ENCODE measurements at regions not wholly inside any gene's neighbourhood (a gene's known extent, or its start where the extent isn't known, plus 50 kb on each side); places are given as distances from the start of the nearest gene placed in this dataset.
"Not testable (repeated sequence)": the region's sequence is repeated elsewhere in the genome, so short reads cannot be mapped to it uniquely, and the experiment has no call there.

GRCh38 chr15:38002883-38003477, 68.5 kb downstream of the TMCO5A start:
- no peak for DNase-seq

GRCh38 chr15:38004218-38004861, 69.9 kb downstream of the TMCO5A start:
- no peak for DNase-seq

- DNase-seq: no peak
These were observed 71.7 kb downstream of the TMCO5A start for GRCh38 chr15:38005953-38006808.

GRCh38 chr15:38010395-38010794, 76.0 kb downstream of the TMCO5A start:
- no peak for DNase-seq

DNA sequence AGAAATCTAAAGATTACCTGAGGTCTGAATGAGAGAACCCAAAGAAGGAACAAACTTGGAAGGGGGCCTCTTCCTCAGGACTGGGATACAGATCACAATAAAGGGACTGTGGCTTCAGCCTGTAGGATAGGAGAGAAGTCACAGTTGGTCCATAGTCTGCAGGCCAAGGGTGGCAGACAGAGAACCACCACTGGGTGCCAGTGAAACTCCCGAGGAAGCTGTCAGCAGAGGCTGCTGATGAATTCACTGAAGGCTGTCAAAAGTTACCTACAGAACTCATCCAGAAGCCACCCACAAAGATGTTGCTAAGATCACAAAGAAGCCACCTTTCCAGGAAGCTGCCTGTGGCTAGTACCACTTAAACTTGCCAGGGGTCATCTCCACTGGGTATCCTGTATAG, 78.5 kb downstream of the TMCO5A start:
- DNase-seq: no peak

DNA sequence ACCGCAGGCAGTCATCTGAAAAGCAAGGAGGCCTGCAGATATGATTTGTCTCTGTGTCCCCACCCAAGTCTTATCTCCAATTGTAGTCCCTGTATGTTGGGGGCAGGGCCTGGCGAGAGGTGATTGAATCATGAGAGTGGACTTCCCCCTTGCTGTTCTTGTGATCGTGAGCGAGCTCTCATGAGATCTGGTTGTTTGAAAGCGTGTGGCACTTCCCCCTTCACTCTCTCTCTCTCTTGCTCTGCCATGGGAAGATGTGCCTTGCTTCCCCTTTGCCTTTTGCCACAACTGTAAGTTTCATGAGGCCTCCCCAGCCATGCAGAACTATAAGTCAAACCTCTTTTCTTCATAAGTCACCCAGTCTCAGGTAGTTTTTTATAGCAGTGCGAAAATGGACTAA, 83.3 kb downstream of the TMCO5A start:
- no peak for DNase-seq

GRCh38 chr15:38019066-38019465, 84.6 kb downstream of the TMCO5A start:
- no peak for DNase-seq

DNA sequence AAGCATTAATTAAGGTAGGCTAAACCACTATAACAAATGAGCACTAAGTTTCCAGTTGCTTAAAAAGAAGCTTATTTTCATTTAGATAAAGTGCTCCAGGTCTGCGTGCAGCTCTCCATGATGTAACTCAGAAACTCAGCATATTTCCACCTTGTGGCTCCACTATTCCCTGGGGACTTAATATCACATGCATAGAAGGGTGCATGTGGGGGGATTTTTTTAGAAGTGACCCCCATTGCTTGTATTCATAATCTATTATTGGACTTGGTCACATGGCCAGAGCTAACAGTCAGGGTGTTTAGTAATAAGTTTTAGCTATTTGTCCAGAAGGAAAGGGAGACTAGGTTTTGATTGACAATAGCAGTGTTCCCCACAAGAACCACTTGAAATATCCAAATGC, 86.8 kb downstream of the TMCO5A start:
- no peak for DNase-seq

DNA sequence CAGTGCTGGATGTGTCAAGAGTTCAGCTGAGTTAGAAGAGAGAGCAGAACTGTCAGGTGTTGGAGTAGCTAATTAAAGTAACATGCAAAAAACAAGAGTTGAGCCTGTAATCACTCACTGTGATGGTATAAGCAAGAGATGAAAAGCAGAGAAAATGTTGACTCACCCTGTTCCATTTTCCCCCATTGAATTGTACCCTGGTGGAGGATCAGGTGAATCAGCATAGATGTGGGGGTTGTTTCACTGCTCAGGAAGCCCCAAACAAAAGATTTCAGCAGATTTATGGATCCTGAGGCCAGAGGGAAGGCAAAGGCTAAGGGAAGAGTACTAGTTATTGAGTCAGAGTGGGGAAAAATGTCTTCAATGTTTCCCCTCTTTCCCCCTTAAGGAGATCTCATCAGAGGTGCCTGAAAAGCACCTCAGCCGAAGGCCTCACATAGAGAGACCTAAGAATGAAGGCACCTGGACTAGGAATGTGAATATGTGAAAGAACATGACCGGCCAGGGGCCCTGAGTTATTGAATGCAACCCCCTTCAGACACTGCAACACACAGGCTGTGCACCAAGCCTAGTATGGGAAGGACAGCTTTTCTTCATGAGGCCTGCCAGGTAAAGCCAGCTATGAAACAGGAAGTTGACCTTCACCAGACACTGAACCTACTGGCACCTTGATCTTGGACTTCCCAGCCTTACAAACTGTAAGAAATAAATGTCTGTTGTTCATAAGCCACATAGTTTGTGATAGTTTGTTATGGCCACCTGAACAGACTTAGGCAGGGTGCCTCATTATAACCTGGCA, 90.1 kb downstream of the TMCO5A start:
- no peak for DNase-seq

- DNase-seq: not testable (repeated sequence)
These were observed 91.2 kb downstream of the TMCO5A start for GRCh38 chr15:38025656-38026055.

GRCh38 chr15:38028869-38029268, 94.4 kb downstream of the TMCO5A start:
- DNase-seq: no peak

GRCh38 chr15:38029736-38030135, 95.3 kb downstream of the TMCO5A start:
- no peak for DNase-seq

DNA sequence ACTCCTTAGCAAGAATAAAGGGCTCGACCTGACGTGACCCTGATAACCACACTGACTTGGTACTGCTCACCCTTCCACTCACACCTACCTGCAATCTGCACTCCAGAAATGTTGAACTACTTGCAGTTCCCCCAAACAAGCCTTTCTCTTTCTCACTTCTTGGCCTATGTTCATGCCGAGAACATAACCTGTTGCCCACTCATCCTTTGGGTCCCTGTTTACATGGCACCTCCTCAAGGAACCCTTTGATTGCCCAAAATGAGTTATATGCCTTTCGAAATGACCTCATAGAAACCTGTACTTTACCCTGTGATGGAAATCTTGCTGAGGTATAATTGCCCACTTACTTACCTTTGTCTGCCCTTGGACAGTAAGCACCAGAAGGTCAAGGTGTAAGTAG, 96.2 kb downstream of the TMCO5A start:
- DNase-seq: no peak

DNA sequence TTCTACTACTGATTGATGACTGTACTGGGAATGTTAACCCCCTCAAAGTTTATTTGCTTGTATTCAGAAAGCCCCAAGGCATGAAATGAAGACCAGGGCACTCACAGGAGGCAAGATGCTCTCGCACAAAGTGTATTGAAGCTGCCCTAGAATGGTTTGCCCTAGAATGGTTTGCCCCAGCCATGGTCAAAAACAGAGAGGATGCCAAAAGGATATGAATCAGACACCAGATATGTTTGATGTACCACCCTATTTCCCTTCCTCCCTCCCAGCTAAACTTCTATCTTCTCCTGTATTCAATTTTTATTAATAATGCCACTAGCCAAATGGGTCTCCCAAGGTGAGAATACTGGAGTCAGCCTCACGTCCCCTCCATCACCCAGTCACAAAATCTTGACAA, 101.3 kb downstream of the TMCO5A start:
- no peak for DNase-seq

DNA sequence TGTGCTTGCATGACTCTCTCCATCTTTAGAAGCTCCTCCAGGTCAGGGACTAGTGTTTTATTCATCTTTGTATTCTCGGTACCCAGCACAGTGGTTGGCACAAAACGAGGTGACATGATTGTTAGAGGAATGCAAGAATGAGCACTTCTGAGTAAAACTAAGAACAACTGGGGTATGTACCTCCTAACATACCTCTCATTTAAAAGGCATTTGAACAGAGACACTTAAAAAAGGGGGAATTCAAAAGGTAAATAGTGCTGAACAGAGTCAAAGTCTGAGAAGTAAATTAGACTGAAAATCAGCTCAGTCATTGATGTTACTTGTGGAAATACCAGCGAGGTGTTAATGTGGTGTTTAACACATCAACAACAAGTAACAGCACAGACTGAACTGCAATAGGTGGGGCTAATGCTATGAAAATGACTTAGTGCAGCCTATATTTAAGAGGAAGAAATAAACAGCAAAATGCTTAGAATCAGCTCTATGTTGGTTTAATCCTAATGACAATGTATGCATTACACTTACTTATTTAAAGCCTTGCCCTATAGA, 102.4 kb downstream of the TMCO5A start:
- DNase-seq: no peak

- DNase-seq: no peak
These were observed 104.4 kb downstream of the TMCO5A start for GRCh38 chr15:38038659-38039442.

- no peak for DNase-seq
These were observed 106.2 kb downstream of the TMCO5A start for GRCh38 chr15:38040615-38041014.

GRCh38 chr15:38041576-38041975, 107.1 kb downstream of the TMCO5A start:
- no peak for DNase-seq

GRCh38 chr15:38042211-38042610, 107.8 kb downstream of the TMCO5A start:
- DNase-seq: no peak

DNA sequence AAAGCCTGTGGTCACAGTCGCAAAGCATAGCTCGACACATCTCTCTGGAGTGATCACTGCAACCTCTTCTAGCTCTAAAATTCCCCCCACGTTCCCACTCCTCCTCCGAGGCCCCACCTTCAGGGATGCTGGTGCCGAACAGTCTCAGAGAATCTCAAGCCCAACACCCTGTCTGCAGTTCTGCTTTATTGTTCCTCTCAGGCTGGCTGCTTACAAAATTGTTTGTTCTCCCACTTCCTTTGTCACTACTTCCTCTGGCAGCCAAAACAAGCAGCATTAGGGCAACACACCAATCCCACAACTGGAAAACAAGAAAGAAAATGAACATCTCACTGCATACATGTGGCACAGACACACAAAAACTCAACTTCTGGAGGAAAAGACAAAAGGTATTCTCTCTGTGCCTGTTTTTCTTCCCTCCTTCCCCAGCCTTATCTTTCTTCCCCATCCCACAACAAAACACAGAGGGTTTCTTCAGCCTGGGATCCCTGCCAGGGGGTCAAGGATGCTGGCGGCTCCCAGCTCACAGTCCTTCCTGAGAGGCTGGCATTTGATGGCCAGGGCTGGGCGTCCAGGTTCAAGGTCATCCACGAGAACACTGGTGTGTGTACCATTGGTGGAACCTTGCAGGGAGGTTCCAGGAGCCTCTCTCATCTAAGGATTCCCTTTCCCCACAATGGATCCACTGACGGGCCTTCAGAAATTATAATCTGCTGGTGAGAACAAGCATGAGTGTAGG, 108.4 kb downstream of the TMCO5A start:
- DNase-seq: no peak

Data from NCI-H1694 treated with DMSO at 0.1 percent for 48 hours (cell line).